Omental fat pad (tissue), 3 donors: ENCODE measurements at regions not wholly inside any gene's neighbourhood (a gene's known extent, or its start where the extent isn't known, plus 50 kb on each side); places are given as distances from the start of the nearest gene placed in this dataset.

Experiments
- ATAC-seq: fragments of 150-250 bp; one replicate; pipeline ENCODE4 v1.9.1; 2016; ENCODE audit warnings: mild to moderate bottlenecking, moderate library complexity; ENCODE audit not compliant: low FRiP score
- DNase-seq: peaks from one replicate; pipeline ENCODE4 v3.0.0-alpha.2; 2019; ENCODE audit warnings: low spot score
- TF ChIP-seq, protein P1 (sequence below), 3 donors: fragments of 450-650 bp; IDR thresholded peaks; one replicate each; pipeline ENCODE4 v1.5.1; 2016 to 2017; ENCODE audit warnings: antibody characterized with exemption in 3 of 3, mild to moderate bottlenecking in 3 of 3, moderate library complexity in 2 of 3

GRCh38 chr4:183798301-183799253 lies 106.5 kb upstream of the STOX2 start:
- no peak for DNase-seq
- TF ChIP-seq, protein P1, sequence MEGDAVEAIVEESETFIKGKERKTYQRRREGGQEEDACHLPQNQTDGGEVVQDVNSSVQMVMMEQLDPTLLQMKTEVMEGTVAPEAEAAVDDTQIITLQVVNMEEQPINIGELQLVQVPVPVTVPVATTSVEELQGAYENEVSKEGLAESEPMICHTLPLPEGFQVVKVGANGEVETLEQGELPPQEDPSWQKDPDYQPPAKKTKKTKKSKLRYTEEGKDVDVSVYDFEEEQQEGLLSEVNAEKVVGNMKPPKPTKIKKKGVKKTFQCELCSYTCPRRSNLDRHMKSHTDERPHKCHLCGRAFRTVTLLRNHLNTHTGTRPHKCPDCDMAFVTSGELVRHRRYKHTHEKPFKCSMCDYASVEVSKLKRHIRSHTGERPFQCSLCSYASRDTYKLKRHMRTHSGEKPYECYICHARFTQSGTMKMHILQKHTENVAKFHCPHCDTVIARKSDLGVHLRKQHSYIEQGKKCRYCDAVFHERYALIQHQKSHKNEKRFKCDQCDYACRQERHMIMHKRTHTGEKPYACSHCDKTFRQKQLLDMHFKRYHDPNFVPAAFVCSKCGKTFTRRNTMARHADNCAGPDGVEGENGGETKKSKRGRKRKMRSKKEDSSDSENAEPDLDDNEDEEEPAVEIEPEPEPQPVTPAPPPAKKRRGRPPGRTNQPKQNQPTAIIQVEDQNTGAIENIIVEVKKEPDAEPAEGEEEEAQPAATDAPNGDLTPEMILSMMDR (IDR thresholded peaks at IDR 0.05), result no peak
- ATAC-seq, result peak; percentile 50

DNA sequence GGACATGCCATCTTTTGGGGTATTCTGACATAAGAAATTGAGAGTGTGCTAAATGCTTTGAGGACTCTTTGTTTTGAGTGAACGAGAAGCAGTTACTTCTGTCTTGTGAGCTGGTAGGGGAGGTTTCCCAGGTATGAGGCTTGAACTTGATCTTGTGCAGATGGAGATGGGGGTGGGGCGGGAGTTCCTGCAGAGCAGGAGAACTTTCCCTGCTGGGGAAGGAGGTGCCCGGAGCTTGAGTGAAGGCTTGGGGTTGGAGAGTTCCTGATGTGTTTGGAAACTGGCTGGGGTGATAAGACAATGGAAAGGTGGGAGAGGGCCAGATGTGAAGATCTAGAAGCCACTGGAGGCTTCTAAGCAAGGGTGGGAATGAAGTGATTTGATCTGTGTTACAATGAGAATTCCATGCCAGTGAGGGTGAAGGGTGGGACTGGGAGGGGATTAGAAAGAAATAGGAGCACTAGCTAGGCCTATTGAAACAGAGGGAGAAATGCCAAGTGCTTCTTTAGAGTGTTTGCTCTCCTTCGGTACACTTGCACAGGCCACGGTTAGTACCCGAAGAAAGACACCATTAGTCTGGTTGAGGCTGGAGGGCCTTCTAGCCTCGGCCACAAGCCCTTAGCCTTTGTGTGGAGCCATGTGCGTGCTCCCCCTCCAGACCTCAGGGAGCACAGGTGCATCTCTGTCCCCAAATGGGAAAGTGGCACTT lies 103.5 kb upstream of the STOX2 start:
- TF ChIP-seq, protein P1 (IDR thresholded peaks at IDR 0.05), result no peak
- ATAC-seq (no peak), DNase-seq (no peak)

DNA sequence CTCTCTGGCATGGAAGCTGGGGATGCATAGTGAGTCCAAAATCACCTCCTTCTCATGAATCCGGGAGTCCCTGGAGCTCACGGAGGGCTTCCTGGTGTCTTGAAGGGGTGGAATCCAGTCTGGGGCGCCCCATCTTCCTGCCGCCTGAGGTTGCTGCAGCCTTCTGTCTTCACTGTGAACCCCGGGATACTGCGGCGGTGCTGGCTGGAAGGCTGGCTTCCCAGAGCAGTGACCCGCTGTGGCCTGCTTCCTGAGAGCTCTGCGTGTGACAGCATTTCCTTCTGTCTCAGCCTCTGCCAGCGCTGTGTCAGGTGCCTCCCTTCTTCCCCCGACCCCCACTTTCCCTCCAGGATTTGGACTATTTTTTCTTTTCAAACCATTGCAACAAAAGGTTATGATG lies 98.8 kb upstream of the STOX2 start:
- ATAC-seq (no peak), DNase-seq (no peak)
- TF ChIP-seq, protein P1 (IDR thresholded peaks at IDR 0.05), result no peak

- DNase-seq (no peak), ATAC-seq (no peak)
- TF ChIP-seq, protein P1 (IDR thresholded peaks at IDR 0.05), result no peak
Measured at GRCh38 chr4:183807420-183808096, 97.5 kb upstream of the STOX2 start.

DNA sequence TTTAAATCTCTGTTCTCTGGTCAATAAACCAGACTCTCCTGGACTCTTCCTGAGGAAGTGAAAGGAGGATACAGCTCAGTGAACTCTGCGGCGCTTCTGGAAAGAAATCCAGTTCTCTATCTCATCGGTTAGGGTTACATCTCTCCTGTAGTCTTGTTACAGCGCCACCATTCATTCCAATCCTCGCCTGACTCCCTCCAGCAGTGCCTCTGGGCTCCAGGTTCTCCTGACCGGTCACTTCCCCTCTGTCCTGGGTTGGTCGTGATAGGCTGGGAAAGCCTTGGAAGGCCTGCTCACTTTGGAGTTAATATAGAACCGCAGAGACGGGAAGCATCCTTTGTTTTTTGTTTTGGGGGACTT lies 97.0 kb upstream of the STOX2 start:
- TF ChIP-seq, protein P1 (IDR thresholded peaks at IDR 0.05), result no peak
- DNase-seq (no peak), ATAC-seq (no peak)

- no peak for DNase-seq
- ATAC-seq, result no peak
- TF ChIP-seq, protein P1 (IDR thresholded peaks at IDR 0.05), result no peak
Measured at GRCh38 chr4:183812567-183812966, 92.5 kb upstream of the STOX2 start.
